Gastrocnemius medialis (tissue), 4 donors: ENCODE measurements at regions not wholly inside any gene's neighbourhood (a gene's known extent, or its start where the extent isn't known, plus 50 kb on each side); places are given as distances from the start of the nearest gene placed in this dataset.

Experiments
- CTCF ChIP-seq, 5 experiments: fragments of 450-650 bp in 3 of 5; fragments of 200-600 bp in 2 of 5; sonication (generic) in 2 of 5; IDR thresholded peaks in 4 of 5; conservative IDR thresholded peaks in 1 of 5; 1 replicate in 4 of 5; 2 replicates in 1 of 5; pipeline ENCODE4 v1.5.1; 2016 to 2019; ENCODE audit warnings: antibody characterized with exemption in 5 of 5, mild to moderate bottlenecking in 3 of 5, moderate library complexity in 3 of 5
- POLR2A ChIP-seq, 2 donors: fragments of 450-650 bp; IDR thresholded peaks; one replicate each; pipeline ENCODE4 v1.6.1; 2017; ENCODE audit warnings: antibody characterized with exemption in 2 of 2, mild to moderate bottlenecking in 2 of 2, moderate library complexity in 2 of 2

DNA sequence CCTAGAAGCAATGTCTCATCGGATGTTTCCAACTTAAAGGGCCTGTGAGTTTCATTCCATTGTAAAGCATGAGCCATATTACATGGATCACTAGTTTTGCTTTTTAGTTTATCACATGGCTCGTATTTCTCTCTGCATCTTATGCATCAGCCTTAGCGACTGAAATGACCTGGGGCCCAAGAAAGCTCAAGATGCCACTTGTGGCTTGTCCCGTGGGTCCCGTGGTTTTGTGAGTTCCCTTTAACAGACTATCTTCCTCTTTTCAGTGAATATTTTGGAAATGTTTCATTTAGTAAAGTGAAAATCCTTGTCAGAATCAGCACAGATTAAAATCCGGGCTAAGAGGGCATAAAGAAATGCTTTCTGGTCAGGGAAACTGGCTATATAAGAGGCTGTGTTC, 86.2 kb upstream of the PPM1H start:
- no peak for TF ChIP-seq CTCF (IDR thresholded peaks at IDR 0.05 in 4 of 5, conservative IDR thresholded peaks at IDR 0.05 in 1 of 5)
- TF ChIP-seq POLR2A (IDR thresholded peaks at IDR 0.05) = no peak
